GM12878 (cell line): ENCODE measurements at regions not wholly inside any gene's neighbourhood (a gene's known extent, or its start where the extent isn't known, plus 50 kb on each side); places are given as distances from the start of the nearest gene placed in this dataset.

ENCODE experiments used
- ATAC-seq: fragments of 200-7000 bp; cut with Tn5 transposase; 3 replicates; pipeline ENCODE4 v1.9.1; 2020; ENCODE audit warnings: mild to moderate bottlenecking, moderate library complexity
- BruUV-seq: library from RNA; stranded (reverse); fragments of 400-500 nt; replicated peaks from 2 replicates; lab custom pipeline; 2021; lab: Mats Ljungman, UMichigan
- CTCF ChIA-PET: fragments of 300-600 bp; sonication (Branson Sonifier 250); formaldehyde crosslinking; extraction: SDS; loops from one replicate; lab custom pipeline; 2021; ENCODE audit warnings: inconsistent platforms; lab: Yijun Ruan, JAX
- POLR2A ChIA-PET: fragments of 350-600 bp; formaldehyde crosslinking; extraction: SDS; loops from one replicate; lab custom pipeline; 2021; ENCODE audit warnings: inconsistent platforms; lab: Charles Lee
- RAD21 ChIA-PET: fragments of 300-600 bp; sonication (Branson Sonifier 250); formaldehyde crosslinking; loops from one replicate; lab custom pipeline; 2023; ENCODE audit warnings: antibody characterized with exemption; ENCODE audit not compliant: unreplicated experiment; lab: Charles Lee
- SMC1A ChIA-PET: fragments of 300-600 bp; sonication (Branson Sonifier 250); formaldehyde crosslinking; loops from one replicate; lab custom pipeline; 2023; ENCODE audit not compliant: unreplicated experiment, uncharacterized antibody; lab: Charles Lee
- DNase-seq: peaks from one replicate; pipeline ENCODE4 v3.0.0-alpha.2; 2011; ENCODE audit warnings: low read depth, low spot score
- FAIRE-seq: peaks from 3 replicates; lab custom pipeline; 2011; peaks lifted over from hg19 to GRCh38; lab: Jason Lieb, UNC
- H2AFZ ChIP-seq: 2 replicates; pipeline ENCODE4 v1.6.0; 2011; ENCODE audit warnings: low read depth, low read length, control low read depth; ENCODE audit not compliant: control insufficient read depth
- H3K27ac ChIP-seq: 2 replicates; pipeline ENCODE4 v1.5.1; 2011; ENCODE audit warnings: control low read depth; ENCODE audit not compliant: control insufficient read depth, insufficient read depth
- H3K27me3 ChIP-seq, 2 experiments: replicated peaks in 1 of 2; 2 replicates each; pipeline versions ENCODE4 v1.6.0 to v1.6.1; 2011; ENCODE audit warnings: low read length in 1 of 2; ENCODE audit not compliant: control insufficient read depth in 2 of 2, insufficient read depth in 2 of 2
- H3K36me3 ChIP-seq, 2 experiments: 2 replicates each; pipeline ENCODE4 v1.5.1; 2011; ENCODE audit warnings: low read length in 1 of 2; ENCODE audit not compliant: control insufficient read depth in 2 of 2, insufficient read depth in 2 of 2
- H3K4me1 ChIP-seq: 2 replicates; pipeline ENCODE4 v1.6.1; 2011; ENCODE audit warnings: mild to moderate bottlenecking, low read length, moderate library complexity, mixed read lengths; ENCODE audit not compliant: control insufficient read depth, insufficient read depth
- H3K4me2 ChIP-seq: 2 replicates; pipeline ENCODE4 v1.6.0; 2011; ENCODE audit warnings: control low read depth; ENCODE audit not compliant: control insufficient read depth, insufficient read depth
- H3K4me3 ChIP-seq: fragments of 200-600 bp; sonication (generic); 2 replicates; pipeline ENCODE4 v1.5.1; 2016
- H3K79me2 ChIP-seq: 2 replicates; pipeline ENCODE4 v1.6.0; 2011; ENCODE audit warnings: low read length; ENCODE audit not compliant: control insufficient read depth, insufficient read depth
- H3K9ac ChIP-seq: 2 replicates; pipeline ENCODE4 v1.8.0; 2011; ENCODE audit warnings: low read length, control low read depth, mixed read lengths; ENCODE audit not compliant: control insufficient read depth, insufficient read depth
- H3K9me3 ChIP-seq: replicated peaks from 3 replicates; pipeline ENCODE4 v1.5.1; 2011; ENCODE audit warnings: mild to moderate bottlenecking, low read length; ENCODE audit not compliant: control insufficient read depth, insufficient read depth
- H4K20me1 ChIP-seq: 2 replicates; pipeline ENCODE4 v1.6.0; 2011; ENCODE audit not compliant: control insufficient read depth, insufficient read depth
- ASH2L ChIP-seq: fragments of 300-600, 200-600 bp; sonication (generic); IDR thresholded peaks from 2 replicates; pipeline ENCODE4 v1.6.1; 2017; ENCODE audit warnings: low read depth, mild to moderate bottlenecking, borderline replicate concordance
- BCL11A ChIP-seq: IDR thresholded peaks from 2 replicates; pipeline ENCODE4 v1.6.1; 2011; ENCODE audit warnings: low read depth, low read length
- CREB1 ChIP-seq: IDR thresholded peaks from 2 replicates; pipeline ENCODE4 v1.6.1; 2012; ENCODE audit warnings: low read depth, mild to moderate bottlenecking, inconsistent platforms
- FOS ChIP-seq: IDR thresholded peaks from 3 replicates; pipeline ENCODE4 v1.6.1; 2011; ENCODE audit warnings: borderline replicate concordance; ENCODE audit not compliant: insufficient read length; ENCODE audit errors: extremely low read depth
- POLR2A ChIP-seq: IDR thresholded peaks from 2 replicates; pipeline ENCODE4 v1.6.1; 2011; ENCODE audit warnings: low read depth, mild to moderate bottlenecking, low read length
- SMC3 ChIP-seq: IDR thresholded peaks from 2 replicates; pipeline ENCODE4 v1.6.1; 2011; ENCODE audit warnings: low read length, improper control_type of control experiment, borderline replicate concordance
- SREBF1 ChIP-seq: IDR thresholded peaks from 2 replicates; pipeline ENCODE4 v1.6.1; 2012; ENCODE audit warnings: mild to moderate bottlenecking, low read length
- TCF3 ChIP-seq: IDR thresholded peaks from 2 replicates; pipeline ENCODE4 v1.6.1; 2012; ENCODE audit warnings: low read depth, mild to moderate bottlenecking, low read length, borderline replicate concordance; ENCODE audit not compliant: insufficient read depth
- WGBS: methylation state at CpG from one replicate; pipeline ENCODE4 v1.1.6; 2016; ENCODE audit warnings: low lambda C conversion rate; ENCODE audit not compliant: insufficient replicate concordance, insufficient coverage; ENCODE audit errors: missing lambda C conversion rate; 5-methylcytosine and 5-hydroxymethylcytosine counted together
- in situ Hi-C: fragments of 300-500 bp; cut with MboI; formaldehyde crosslinking; loops from 9 replicates; pipeline ENCODE4 v1.14.3; 2018; ENCODE audit warnings: mixed read lengths
- intact Hi-C: fragments of 100-400 bp; cut with micrococcal nuclease; formaldehyde crosslinking; loops from one replicate; pipeline ENCODE4 v1.14.2; 2022; ENCODE audit not compliant: unreplicated experiment
- TF ChIP-seq, protein P1 (sequence below): fragments of 450-650 bp; conservative IDR thresholded peaks from 2 replicates; pipeline ENCODE4 v1.6.1; 2017; ENCODE audit warnings: mild to moderate bottlenecking, moderate library complexity

DNA sequence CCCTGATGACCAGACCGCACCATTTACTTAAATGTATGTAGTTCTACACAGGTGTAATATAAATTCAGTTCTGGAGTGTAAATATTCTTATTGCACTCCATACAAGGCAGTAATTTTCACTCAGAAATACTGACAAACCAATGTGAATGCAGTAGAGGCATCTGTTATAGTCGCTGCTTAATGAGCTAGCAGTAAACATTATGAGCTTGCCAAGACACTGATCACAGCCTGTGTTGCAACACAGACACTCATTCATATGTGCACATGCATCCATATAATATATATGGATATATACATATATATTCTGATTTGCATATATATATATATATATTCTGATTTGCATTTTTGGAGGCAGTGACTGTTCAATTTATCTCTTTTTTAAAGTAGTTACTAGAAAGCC, 435.1 kb upstream of the ST8SIA4 start:
- BruUV-seq = no TSS peak
- H3K4me3 ChIP-seq = no peak overlapping the region
- H4K20me1 ChIP-seq = no peaks in the 10 kb centered on the region
- no peaks in the 10 kb centered on the region for H3K79me2 ChIP-seq
- in situ Hi-C loops = no loop called here
- H3K27me3 ChIP-seq = no peaks in the 10 kb centered on the region
- SMC1A ChIA-PET = no interaction called here
- 33% methylated on average over 2 of the region's 2 CpGs for WGBS
- H2AFZ ChIP-seq = no peak overlapping the region
- no peaks in the 10 kb centered on the region for H3K4me1 ChIP-seq
- RAD21 ChIA-PET = no interaction called here
- ATAC-seq = no peak
- POLR2A ChIA-PET = no interaction called here
- no peak overlapping the region for H3K4me2 ChIP-seq
- no peak for DNase-seq
- no peak overlapping the region for H3K27ac ChIP-seq
- no peaks in the 10 kb centered on the region for H3K36me3 ChIP-seq
- CTCF ChIA-PET = interaction anchor here (1.0 kb wide), 1 partner anchor 9 kb away, joined by 3 read pairs; no protein-coding TSS in a partner anchor
- H3K9me3 ChIP-seq = no peaks in the 10 kb centered on the region
- H3K9ac ChIP-seq = no peak overlapping the region
- TF ChIP-seq CREB1 (no peak), POLR2A (no peak), ASH2L (no peak), TCF3 (no peak), FOS (no peak), SMC3 (no peak), BCL11A (no peak), SREBF1 (no peak)
- TF ChIP-seq, protein P1, sequence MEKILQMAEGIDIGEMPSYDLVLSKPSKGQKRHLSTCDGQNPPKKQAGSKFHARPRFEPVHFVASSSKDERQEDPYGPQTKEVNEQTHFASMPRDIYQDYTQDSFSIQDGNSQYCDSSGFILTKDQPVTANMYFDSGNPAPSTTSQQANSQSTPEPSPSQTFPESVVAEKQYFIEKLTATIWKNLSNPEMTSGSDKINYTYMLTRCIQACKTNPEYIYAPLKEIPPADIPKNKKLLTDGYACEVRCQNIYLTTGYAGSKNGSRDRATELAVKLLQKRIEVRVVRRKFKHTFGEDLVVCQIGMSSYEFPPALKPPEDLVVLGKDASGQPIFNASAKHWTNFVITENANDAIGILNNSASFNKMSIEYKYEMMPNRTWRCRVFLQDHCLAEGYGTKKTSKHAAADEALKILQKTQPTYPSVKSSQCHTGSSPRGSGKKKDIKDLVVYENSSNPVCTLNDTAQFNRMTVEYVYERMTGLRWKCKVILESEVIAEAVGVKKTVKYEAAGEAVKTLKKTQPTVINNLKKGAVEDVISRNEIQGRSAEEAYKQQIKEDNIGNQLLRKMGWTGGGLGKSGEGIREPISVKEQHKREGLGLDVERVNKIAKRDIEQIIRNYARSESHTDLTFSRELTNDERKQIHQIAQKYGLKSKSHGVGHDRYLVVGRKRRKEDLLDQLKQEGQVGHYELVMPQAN = no peak
- TF ChIP-seq, all 136 proteins: peak for 0
- intact Hi-C loops = no loop called here
- FAIRE-seq = no peak
